Daoy (cell line): ENCODE measurements at regions not wholly inside any gene's neighbourhood (a gene's known extent, or its start where the extent isn't known, plus 50 kb on each side); places are given as distances from the start of the nearest gene placed in this dataset.

Source experiments
- DNase-seq: peaks from one replicate; pipeline ENCODE4 v3.0.0-alpha.2; 2015; ENCODE audit warnings: low read depth

DNA sequence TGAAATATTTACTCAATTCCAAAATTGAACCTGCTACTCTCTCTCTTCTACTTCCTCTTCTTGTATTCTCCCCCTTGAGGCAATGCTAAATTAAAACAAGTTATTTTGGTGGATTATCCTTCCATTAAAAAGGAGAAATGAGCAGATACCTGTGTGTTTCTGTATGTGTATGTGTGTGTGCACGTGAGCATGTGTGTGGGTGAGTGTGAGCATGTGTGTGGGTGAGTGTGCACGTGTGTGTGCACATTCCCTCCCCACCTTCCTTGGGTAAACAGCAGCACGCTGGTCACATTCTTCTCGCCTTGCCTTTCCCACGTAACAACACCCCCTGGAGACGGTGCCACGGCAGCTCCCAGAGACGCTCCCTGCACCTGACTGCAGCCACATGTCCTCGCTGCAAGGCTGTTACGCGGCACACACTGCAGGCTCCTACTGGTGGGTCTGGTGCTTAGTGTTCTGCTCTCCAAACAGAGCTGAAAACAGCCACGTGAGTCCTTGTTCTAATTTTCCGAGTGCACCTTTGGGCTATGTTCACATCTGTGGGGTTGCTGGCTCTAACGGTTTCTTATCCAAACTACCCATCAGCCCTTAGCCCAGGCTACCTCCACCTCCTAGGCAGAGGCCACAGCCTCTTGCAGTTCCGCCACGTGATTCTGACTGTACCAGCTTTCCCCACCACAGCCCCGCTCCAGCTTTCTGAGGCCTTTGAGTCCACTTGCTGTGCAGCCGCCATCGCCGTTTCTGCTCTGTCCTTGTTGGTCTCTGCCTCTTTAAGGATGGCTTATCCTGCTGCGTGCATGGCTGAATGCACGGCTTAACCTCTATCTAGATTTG, 123.4 kb downstream of the CTTN start:
- DNase-seq: no peak

GRCh38 chr11:70522309-70522592, 123.9 kb downstream of the CTTN start:
- no peak for DNase-seq

- DNase-seq: no peak
Measured at GRCh38 chr11:70522593-70523311, 124.4 kb downstream of the CTTN start.

GRCh38 chr11:70523384-70524095, 125.2 kb downstream of the CTTN start:
- no peak for DNase-seq

DNA sequence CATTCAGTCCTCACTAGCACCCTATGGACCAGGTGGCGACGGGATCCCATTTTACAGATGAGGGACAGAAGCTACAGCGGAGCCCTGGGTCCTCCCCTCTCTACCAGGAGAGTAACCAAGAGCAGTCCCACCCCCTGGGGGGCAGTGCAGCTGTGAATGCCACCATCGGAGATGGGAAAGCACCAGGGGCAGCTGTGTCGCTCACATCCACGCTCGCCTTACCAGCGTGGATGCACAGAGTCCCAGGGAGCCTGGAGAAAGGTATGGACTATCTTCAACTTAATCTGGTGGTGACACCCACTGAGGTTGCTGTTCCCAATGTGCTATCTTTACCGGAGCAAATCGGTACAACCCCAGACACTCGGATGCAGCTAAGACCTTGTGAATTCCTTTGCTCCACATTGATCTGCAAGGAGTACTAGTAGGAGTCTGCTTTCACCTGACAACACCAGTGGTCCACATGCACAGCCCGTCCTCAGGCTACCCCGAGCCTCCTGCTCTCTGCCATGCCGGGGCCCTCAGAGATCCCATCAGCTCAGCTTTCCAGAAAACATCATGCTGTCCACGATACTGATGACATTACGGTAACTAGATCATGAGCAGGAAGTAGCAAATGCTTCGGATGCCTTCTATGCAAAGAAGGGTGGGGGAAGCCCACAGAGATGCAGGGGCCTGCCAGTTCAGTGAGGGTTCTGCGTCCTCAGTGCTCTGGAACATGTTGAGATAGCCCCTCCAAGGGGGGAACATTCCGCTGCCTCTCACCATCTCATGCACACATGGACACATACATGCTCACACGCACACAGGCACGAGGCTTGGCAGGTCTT, 126.0 kb downstream of the CTTN start:
- no peak for DNase-seq

DNA sequence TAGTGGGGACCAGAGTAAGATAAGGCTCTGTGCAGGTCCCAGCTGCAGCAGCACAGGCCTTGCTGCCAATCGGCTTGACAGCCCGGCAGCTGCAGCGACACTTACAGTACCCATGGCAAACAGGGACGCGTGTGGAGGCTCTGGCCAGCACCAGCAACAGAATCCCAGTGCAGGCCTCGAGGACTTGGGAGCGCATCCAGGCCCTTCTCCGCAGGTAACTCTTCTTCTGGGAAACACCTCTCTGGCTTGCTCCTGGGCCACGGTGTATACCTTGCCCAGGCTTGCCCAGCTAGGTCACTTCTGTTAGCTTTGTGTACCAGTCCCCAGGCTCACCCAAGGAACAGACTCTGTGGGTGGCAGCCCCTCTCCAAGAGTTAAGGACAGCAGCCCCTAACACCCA, 126.7 kb downstream of the CTTN start:
- DNase-seq: no peak

DNA sequence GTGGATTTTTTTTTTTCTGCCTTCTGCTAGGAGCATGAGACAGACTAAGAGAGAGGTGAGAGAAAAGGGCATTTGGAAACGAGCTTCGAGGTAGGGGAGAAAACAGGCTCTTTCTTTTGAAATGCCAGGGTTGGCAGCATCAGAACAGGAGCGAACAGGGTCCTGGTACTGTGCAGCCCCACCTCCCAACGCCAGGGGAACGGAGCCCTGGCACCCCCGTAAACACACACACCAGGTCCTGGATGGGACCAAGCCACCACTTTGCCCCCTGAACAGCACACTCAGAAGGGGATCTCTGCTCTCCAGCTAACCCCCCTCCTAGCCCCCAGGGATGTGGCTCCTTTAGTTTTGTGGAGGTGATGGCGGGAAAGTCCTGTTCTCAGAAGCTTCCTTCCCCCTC, 127.1 kb downstream of the CTTN start:
- no peak for DNase-seq

DNA sequence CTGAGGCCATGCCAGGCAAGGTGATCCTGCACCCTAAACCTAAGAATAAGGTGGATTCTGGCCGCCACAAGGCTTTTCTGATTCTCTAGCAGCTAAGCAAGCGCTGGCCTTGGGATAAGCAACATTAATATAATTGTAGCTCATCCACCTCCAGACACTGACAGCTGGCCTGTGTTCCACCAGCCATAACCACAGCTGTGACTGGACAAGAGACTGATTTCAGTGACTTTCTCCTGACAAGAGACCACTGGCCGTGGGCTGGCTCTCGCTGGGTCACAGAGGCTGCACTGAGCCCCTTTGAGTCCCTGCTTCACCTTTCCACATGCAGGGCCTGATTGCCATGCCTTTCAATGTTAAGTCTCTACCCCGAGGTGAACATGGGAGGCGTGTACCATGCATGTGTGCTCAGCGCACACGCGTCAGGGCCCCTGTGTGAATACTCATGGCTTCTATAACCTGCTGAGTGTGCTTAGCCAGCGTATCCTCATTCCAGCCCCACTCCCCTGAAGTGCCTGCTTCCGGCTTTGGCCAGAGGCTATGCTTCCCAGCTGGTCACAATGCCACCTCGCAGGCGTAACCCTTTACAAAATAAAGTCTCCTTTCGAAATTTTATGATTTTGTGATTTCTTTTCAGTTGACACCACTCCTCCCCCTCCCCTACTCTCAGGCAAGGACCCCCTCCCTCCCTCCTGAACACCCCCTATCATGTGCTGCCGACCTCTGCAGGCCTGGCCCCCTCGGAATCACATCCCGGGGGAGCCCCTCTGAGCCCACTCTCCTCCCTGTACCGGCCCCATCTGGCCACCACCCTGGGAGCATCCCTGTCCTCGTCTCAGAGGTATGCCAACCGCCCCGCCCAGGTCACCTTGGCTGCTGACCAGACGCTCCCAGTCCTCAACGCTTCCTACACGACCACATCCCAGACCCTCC, 128.1 kb downstream of the CTTN start:
- DNase-seq: no peak

DNA sequence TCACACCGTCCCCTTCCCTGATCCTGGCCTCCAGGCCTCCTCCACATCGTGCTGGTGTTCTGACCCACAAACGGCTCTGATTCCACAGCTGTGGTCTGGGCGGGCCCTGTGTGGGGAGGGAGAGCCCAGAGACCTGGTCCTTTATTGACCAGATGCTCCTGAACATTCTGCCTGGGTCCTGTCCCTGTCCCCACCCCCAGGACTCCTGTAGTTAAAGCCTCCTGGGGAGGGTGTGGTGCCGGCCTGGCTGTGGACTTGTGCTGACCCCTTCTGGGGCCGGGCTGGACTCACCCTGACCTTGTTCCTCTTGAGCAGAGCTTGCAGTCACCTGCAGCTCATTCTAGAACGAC, 128.7 kb downstream of the CTTN start:
- no peak for DNase-seq

GRCh38 chr11:70527429-70528045, 129.2 kb downstream of the CTTN start:
- DNase-seq: no peak

DNA sequence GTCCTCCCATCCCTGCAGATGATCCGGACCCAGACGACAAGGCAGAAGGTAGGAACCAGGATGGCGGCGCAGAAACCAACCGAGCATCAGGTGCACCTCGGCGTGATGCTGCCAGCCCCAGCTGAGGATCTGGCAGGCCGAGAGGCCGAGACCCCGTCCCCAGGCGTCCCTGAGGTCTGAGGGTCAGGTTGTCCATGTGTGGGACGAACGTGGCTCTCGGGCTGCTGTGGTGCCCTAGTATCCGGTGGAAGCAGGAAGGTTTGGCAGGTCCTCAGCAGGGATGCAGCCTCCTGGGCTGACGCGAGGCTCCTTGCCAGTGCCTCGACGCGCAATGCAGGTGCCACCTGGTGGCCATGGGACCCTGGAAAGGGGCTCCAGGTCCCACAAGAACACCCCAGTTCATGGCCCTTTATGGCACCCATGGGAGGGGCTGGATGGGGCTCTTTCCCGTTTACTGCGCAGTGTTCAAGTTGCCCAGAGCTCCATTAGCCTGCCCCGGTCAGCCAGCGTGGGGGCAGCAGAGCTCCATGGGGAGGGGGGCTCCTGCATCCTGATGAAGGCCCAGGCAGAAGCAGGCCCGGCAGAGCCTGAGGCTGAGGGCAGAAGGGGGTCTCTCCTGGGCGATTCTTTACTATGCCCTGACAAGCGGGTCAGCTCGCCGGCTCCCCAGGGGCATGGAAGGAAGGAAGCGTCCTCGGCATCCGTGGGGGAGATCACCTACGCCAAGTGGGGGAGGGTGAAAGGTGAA, 129.9 kb downstream of the CTTN start:
- no peak for DNase-seq

DNA sequence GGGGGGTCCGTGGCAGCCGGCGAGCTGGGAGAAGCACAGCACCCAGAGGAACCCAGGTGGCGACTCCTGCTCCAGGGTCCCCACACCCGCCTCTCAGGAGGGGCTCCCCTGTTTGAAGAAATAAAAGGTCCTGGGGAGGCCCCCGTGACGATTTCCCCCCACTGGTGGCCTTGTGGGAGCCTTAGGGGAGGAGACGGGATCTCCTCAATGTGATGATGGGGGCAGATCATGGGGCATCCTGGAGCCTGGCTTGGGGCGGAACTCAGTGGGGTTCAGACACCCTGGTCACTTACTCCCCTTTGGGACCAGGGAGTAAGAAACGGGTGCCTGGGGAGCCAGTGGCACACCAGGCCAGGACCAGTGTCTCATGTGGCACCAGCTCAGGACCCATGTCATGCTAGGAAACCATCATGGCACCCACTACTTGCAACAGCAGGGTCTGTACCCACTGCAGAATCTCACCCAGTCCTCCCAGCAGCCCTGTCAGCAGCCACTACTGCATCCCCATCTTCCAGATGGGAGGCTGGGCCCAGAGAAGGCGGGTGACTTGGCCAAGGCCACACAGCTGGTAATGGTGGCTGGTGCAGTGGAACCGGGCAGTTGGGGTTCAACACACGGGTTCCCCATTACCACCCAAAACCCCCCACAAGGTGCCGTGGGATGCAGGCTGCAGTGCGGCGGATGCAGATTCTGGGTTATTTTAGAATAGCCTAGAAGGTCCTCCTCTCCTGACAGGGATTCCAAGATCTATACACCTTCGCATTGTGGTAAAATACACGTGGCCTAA, 130.7 kb downstream of the CTTN start:
- DNase-seq: no peak

- no peak for DNase-seq
Measured at GRCh38 chr11:70530010-70530409, 131.7 kb downstream of the CTTN start.

GRCh38 chr11:70530629-70531185, 132.4 kb downstream of the CTTN start:
- no peak for DNase-seq

DNA sequence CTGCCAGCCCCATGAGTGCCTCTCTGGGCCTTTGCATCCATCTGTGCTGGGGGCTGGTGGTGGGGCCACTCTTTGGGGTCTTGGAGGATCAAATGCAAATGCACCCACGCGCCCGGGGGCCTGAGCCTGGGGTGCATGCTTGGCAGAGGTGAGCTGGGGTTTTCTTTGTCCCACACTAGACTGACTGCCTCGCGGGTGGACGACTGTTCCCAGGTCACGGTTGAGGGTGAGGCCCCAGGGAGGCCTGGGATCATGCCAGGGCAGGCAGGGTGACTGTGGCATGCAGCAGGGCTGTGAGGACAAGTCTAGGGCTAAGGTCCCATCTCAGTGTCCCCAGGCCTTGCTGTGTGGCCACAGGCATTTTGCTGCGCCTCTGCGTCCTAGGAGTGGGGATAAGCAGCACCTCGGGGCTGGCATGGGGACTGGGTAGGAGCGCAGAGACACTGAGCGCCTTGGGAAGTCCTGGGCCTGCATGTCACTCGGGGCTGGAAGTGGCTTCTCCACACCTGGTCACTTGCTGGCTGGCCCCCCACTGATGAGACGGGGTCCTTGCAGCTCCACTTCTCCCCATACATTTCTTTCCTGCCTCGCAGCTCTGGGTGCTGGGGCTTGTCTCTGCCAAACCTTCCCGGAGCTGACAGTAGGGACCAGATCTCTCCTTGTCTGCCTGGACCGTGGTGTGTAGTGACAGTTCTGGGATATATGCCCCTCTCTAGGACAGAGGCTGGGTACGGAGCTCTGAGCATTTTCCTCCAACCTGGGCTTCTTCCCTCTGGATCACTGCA, 133.1 kb downstream of the CTTN start:
- no peak for DNase-seq

GRCh38 chr11:70532066-70532440, 133.7 kb downstream of the CTTN start:
- no peak for DNase-seq

DNA sequence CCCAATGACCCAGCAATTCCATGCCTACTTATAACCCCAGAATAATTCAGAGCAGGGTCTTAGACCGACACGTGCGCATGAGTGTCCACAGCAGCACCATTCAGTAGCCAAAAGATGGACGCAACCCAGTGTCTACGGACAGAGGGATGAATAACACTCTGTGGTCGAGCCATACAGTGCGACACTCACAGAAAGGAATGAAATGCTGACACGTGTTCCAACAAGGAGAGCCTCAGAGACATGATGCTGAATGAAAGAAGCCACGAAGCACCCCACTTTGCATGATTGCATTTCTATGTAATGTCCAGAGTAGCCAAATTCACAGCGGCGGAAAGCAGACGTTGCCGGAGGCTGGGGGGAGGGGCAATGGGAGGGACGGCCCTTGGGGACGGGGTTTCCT, 134.4 kb downstream of the CTTN start:
- no peak for DNase-seq
